H1 (cell line): ENCODE measurements at regions not wholly inside any gene's neighbourhood (a gene's known extent, or its start where the extent isn't known, plus 50 kb on each side); places are given as distances from the start of the nearest gene placed in this dataset.

Experiments used
- CTCF ChIA-PET: fragments of 300-600 bp; sonication (Branson Sonifier 250); formaldehyde crosslinking; loops from one replicate; lab custom pipeline; 2021; ENCODE audit not compliant: partially characterized antibody; lab: Charles Lee
- POLR2A ChIA-PET: fragments of 300-600 bp; sonication (Branson Sonifier 250); formaldehyde crosslinking; loops from one replicate; lab custom pipeline; 2021; ENCODE audit warnings: inconsistent platforms; ENCODE audit not compliant: partially characterized antibody; lab: Charles Lee
- DNase-seq, 2 experiments: peaks; one replicate each; pipeline versions ENCODE4 v3.0.0 to v3.0.0-alpha.2; 2010 to 2022; ENCODE audit warnings: low spot score in 2 of 2, low read depth in 1 of 2, mixed read lengths in 1 of 2
- FAIRE-seq: peaks from 2 replicates; lab custom pipeline; 2011; peaks lifted over from hg19 to GRCh38; lab: Jason Lieb, UNC
- H2AFZ ChIP-seq: 2 replicates; pipeline ENCODE4 v1.8.1; 2012; ENCODE audit warnings: low read length, inconsistent platforms
- H2AK5ac ChIP-seq: 2 replicates; pipeline ENCODE4 v1.6.1; 2013; ENCODE audit warnings: low read depth, low read length
- H2BK120ac ChIP-seq: replicated peaks from 2 replicates; pipeline ENCODE3; 2013; ENCODE audit warnings: low read depth, low read length, inconsistent platforms
- H2BK12ac ChIP-seq: 2 replicates; pipeline ENCODE4 v1.6.1; 2013; ENCODE audit warnings: low read depth, low read length
- H2BK15ac ChIP-seq: 2 replicates; pipeline ENCODE4 v1.6.1; 2013; ENCODE audit warnings: low read length
- H2BK20ac ChIP-seq: 2 replicates; pipeline ENCODE4 v1.6.1; 2013; ENCODE audit warnings: low read length
- H2BK5ac ChIP-seq: 2 replicates; pipeline ENCODE4 v1.6.1; 2013; ENCODE audit warnings: low read depth, low read length
- H3K14ac ChIP-seq: 2 replicates; pipeline ENCODE4 v1.6.1; 2013; ENCODE audit warnings: inconsistent platforms; ENCODE audit not compliant: insufficient read length
- H3K18ac ChIP-seq: 2 replicates; pipeline ENCODE4 v1.6.1; 2013; ENCODE audit warnings: low read length; ENCODE audit errors: extremely low read depth
- H3K23ac ChIP-seq: 2 replicates; pipeline ENCODE4 v1.6.1; 2013; ENCODE audit warnings: inconsistent platforms; ENCODE audit not compliant: insufficient read length
- H3K23me2 ChIP-seq: 2 replicates; pipeline ENCODE4 v1.6.1; 2013; ENCODE audit warnings: low read depth, low read length
- H3K27ac ChIP-seq: 2 replicates; pipeline ENCODE4 v1.6.1; 2011; ENCODE audit warnings: low read depth, low read length, inconsistent platforms
- H3K27me3 ChIP-seq, 4 experiments: replicated peaks in 1 of 4; 1 replicate in 1 of 4; 2 replicates in 3 of 4; pipeline versions ENCODE4 v1.6.1 to v1.8.1; 2011 to 2013; ENCODE audit warnings: low read length in 3 of 4, mild to moderate bottlenecking in 3 of 4, inconsistent platforms in 2 of 4, mixed read lengths in 2 of 4, moderate library complexity in 1 of 4; ENCODE audit not compliant: control insufficient read depth in 3 of 4, insufficient read depth in 3 of 4; ENCODE audit errors: extremely low read depth in 1 of 4
- H3K36me3 ChIP-seq, 4 experiments: 2 replicates each; pipeline versions ENCODE4 v1.6.1 to v1.8.1; 2011 to 2013; ENCODE audit warnings: mild to moderate bottlenecking in 4 of 4, low read length in 3 of 4, moderate library complexity in 2 of 4, control low read depth in 1 of 4, inconsistent platforms in 1 of 4; ENCODE audit not compliant: insufficient read depth in 4 of 4, control insufficient read depth in 2 of 4
- H3K4ac ChIP-seq: replicated peaks from 2 replicates; pipeline ENCODE3; 2013; ENCODE audit warnings: low read length, low read depth, mixed read lengths, inconsistent platforms; ENCODE audit not compliant: insufficient read length
- H3K4me1 ChIP-seq, 4 experiments: replicated peaks in 1 of 4; 1 replicate in 1 of 4; 2 replicates in 3 of 4; pipeline versions ENCODE4 v1.6.1 to v1.8.1; 2011 to 2013; ENCODE audit warnings: low read length in 3 of 4, inconsistent platforms in 2 of 4, mixed read lengths in 1 of 4; ENCODE audit not compliant: insufficient read depth in 4 of 4, control insufficient read depth in 3 of 4
- H3K4me2 ChIP-seq, 2 experiments: 2 replicates each; pipeline versions ENCODE4 v1.6.1 to v1.8.1; 2011 to 2013; ENCODE audit warnings: low read depth in 2 of 2, low read length in 2 of 2, control low read depth in 1 of 2, inconsistent platforms in 1 of 2, mild to moderate bottlenecking in 1 of 2; ENCODE audit not compliant: insufficient read depth in 1 of 2
- H3K4me3 ChIP-seq, 4 experiments: fragments of 200-600, 300-600 bp in 1 of 4; sonication (generic), shearing (Covaris generic), sonication (Bioruptor Twin) in 1 of 4; 2 replicates each; pipeline versions ENCODE4 v1.5.1 to v1.8.1; 2011 to 2016; ENCODE audit warnings: low read length in 4 of 4, low read depth in 3 of 4, control low read depth in 2 of 4, inconsistent platforms in 2 of 4, mild to moderate bottlenecking in 2 of 4, mixed read lengths in 1 of 4, moderate library complexity in 1 of 4; ENCODE audit not compliant: insufficient read depth in 2 of 4; ENCODE audit errors: extremely low read depth in 1 of 4
- H3K56ac ChIP-seq: replicated peaks from 2 replicates; pipeline ENCODE3; 2013; ENCODE audit warnings: low read depth, mild to moderate bottlenecking, mixed read lengths, low read length, inconsistent platforms; ENCODE audit not compliant: insufficient read length
- H3K79me1 ChIP-seq: 2 replicates; pipeline ENCODE4 v1.6.1; 2013; ENCODE audit warnings: low read depth, low read length, control low read depth
- H3K79me2 ChIP-seq, 2 experiments: 2 replicates each; pipeline versions ENCODE4 v1.6.1 to v1.8.1; 2012 to 2013; ENCODE audit warnings: low read length in 2 of 2, mild to moderate bottlenecking in 2 of 2, inconsistent platforms in 1 of 2; ENCODE audit not compliant: insufficient read depth in 2 of 2, control insufficient read depth in 1 of 2
- H3K9ac ChIP-seq, 4 experiments: replicated peaks in 1 of 4; 1 replicate in 1 of 4; 2 replicates in 3 of 4; pipeline versions ENCODE4 v1.6.1 to v1.8.1; 2011 to 2013; ENCODE audit warnings: low read depth in 3 of 4, low read length in 3 of 4, control low read depth in 2 of 4, mild to moderate bottlenecking in 2 of 4, moderate library complexity in 2 of 4, inconsistent platforms in 1 of 4; ENCODE audit errors: extremely low read depth in 1 of 4
- H3K9me3 ChIP-seq, 2 experiments: 2 replicates each; pipeline versions ENCODE4 v1.6.1 to v1.8.1; 2012 to 2013; ENCODE audit warnings: mild to moderate bottlenecking in 2 of 2, moderate library complexity in 2 of 2, control low read depth in 1 of 2, inconsistent platforms in 1 of 2, low read depth in 1 of 2, low read length in 1 of 2, mixed read lengths in 1 of 2; ENCODE audit not compliant: insufficient read depth in 2 of 2
- H4K20me1 ChIP-seq, 2 experiments: replicated peaks in 1 of 2; 2 replicates each; pipeline versions ENCODE3 to v1.8.1; 2011 to 2013; ENCODE audit warnings: inconsistent platforms in 2 of 2, low read length in 2 of 2, mild to moderate bottlenecking in 1 of 2; ENCODE audit not compliant: insufficient read depth in 2 of 2, control insufficient read depth in 1 of 2
- H4K5ac ChIP-seq: 2 replicates; pipeline ENCODE4 v1.6.1; 2013; ENCODE audit warnings: low read length, low read depth, mixed read lengths, inconsistent platforms; ENCODE audit not compliant: insufficient read length
- H4K8ac ChIP-seq: 2 replicates; pipeline ENCODE4 v1.8.0; 2013; ENCODE audit warnings: mild to moderate bottlenecking, moderate library complexity, low read length, inconsistent platforms; ENCODE audit not compliant: insufficient read depth; ENCODE audit errors: extremely low read depth
- H4K91ac ChIP-seq: replicated peaks from 2 replicates; pipeline ENCODE3; 2013; ENCODE audit warnings: low read length, mixed read lengths, inconsistent platforms; ENCODE audit not compliant: insufficient read length
- BCL11A ChIP-seq, 2 experiments: IDR thresholded peaks; one replicate each; pipeline ENCODE4 v1.6.1; 2011; ENCODE audit warnings: low read depth in 2 of 2, low read length in 2 of 2, mild to moderate bottlenecking in 2 of 2
- CREB1 ChIP-seq: IDR thresholded peaks from 2 replicates; pipeline ENCODE4 v1.6.1; 2012; ENCODE audit warnings: inconsistent platforms
- CTCF ChIP-seq, 3 experiments: IDR thresholded peaks; 1 replicate in 2 of 3; 2 replicates in 1 of 3; pipeline versions ENCODE4 v1.5.1 to v1.6.1; 2011; ENCODE audit warnings: low read length in 3 of 3, mild to moderate bottlenecking in 3 of 3, inconsistent platforms in 2 of 3, low read depth in 1 of 3, moderate library complexity in 1 of 3; ENCODE audit not compliant: insufficient read depth in 1 of 3; ENCODE audit errors: control extremely low read depth in 1 of 3
- EGR1 ChIP-seq: IDR thresholded peaks from 2 replicates; pipeline ENCODE4 v1.6.1; 2011; ENCODE audit warnings: low read depth, low read length, borderline replicate concordance
- MAX ChIP-seq: IDR thresholded peaks from 2 replicates; pipeline ENCODE4 v1.6.1; 2012; ENCODE audit warnings: inconsistent platforms
- RAD21 ChIP-seq, 2 experiments: IDR thresholded peaks in 1 of 2; conservative IDR thresholded peaks in 1 of 2; 2 replicates each; pipeline ENCODE4 v1.6.1; 2011; ENCODE audit warnings: low read depth in 2 of 2, low read length in 2 of 2, improper control_type of control experiment in 1 of 2, inconsistent platforms in 1 of 2, mild to moderate bottlenecking in 1 of 2, moderate library complexity in 1 of 2
- USF2 ChIP-seq: IDR thresholded peaks from 2 replicates; pipeline ENCODE4 v1.6.1; 2011; ENCODE audit warnings: low read length, improper control_type of control experiment
- YY1 ChIP-seq: IDR thresholded peaks from 2 replicates; pipeline ENCODE4 v1.6.1; 2011; ENCODE audit warnings: low read depth, mild to moderate bottlenecking, low read length
- ZNF274 ChIP-seq: IDR thresholded peaks from 2 replicates; pipeline ENCODE4 v1.7.0; 2012; ENCODE audit warnings: low read length, borderline replicate concordance; ENCODE audit errors: extremely low read depth
- WGBS, 2 experiments: shearing (Covaris generic) in 1 of 2; methylation state at CpG; one replicate each; pipeline versions ENCODE4 v1.1.6 to v1.1.7; 2013 to 2015; ENCODE audit warnings: low lambda C conversion rate in 2 of 2, mixed read lengths in 2 of 2, inconsistent platforms in 1 of 2, low coverage in 1 of 2, missing lambda C conversion rate in 1 of 2; ENCODE audit not compliant: insufficient replicate concordance in 2 of 2, insufficient coverage in 1 of 2, insufficient read length in 1 of 2; ENCODE audit errors: extremely low coverage in 1 of 2, missing lambda C conversion rate in 1 of 2; 5-methylcytosine and 5-hydroxymethylcytosine counted together

GRCh38 chr20:56995635-56996075 is 270.8 kb downstream of the BMP7 start:
- no peak overlapping the region for H3K23ac ChIP-seq
- H4K5ac ChIP-seq, result no peak overlapping the region
- no peak overlapping the region; the same call in 1 of the 2 replicates for H2BK5ac ChIP-seq
- no peaks in the 10 kb centered on the region for H3K79me1 ChIP-seq
- H3K18ac ChIP-seq, result no peak overlapping the region
- H2BK15ac ChIP-seq, result peak overlapping the region; percentile 65; the same call in 1 of the 2 replicates
- 53% methylated on average over 12 of the region's 12 CpGs; no CpG with 5 or more reads in 1 of the 2 experiments for WGBS, 2 experiments
- peaks cover 0 to 5% (median 0%) of the 10 kb centered on the region in 4 experiments; a peak in 2 of 7 replicates for H3K27me3 ChIP-seq
- H3K4me1 ChIP-seq, result no peaks in the 10 kb centered on the region
- no peak overlapping the region for H3K4ac ChIP-seq
- no peaks in the 10 kb centered on the region for H4K20me1 ChIP-seq
- no peak overlapping the region for H3K9ac ChIP-seq
- no peak overlapping the region for H2AFZ ChIP-seq
- ChIA-PET CTCF (interaction anchor here (0.8 to 6.9 kb wide), 35 partner anchors 11 to 491 kb away, joined by 3 to 74 read pairs (median 5); no protein-coding TSS in a partner anchor), POLR2A (no interaction called here)
- H2AK5ac ChIP-seq, result no peak overlapping the region
- H3K14ac ChIP-seq, result no peak overlapping the region
- H3K23me2 ChIP-seq, result 0 out of 2 replicates have a peak, but pooled peaks cover 1% of the 10 kb centered on the region
- peaks cover 9 to 13% of the 10 kb centered on the region in 2 experiments for H3K9me3 ChIP-seq
- H3K36me3 ChIP-seq, result no peaks in the 10 kb centered on the region
- no peaks in the 10 kb centered on the region for H3K79me2 ChIP-seq
- H2BK20ac ChIP-seq, result no peak overlapping the region
- H4K91ac ChIP-seq, result no peak overlapping the region
- peak overlapping the region; percentile 95; the same call in 1 of the 2 replicates for H4K8ac ChIP-seq
- H2BK12ac ChIP-seq, result no peak overlapping the region
- H3K4me2 ChIP-seq, result no peak overlapping the region
- no peak overlapping the region for H3K27ac ChIP-seq
- no peak overlapping the region for H3K56ac ChIP-seq
- H2BK120ac ChIP-seq, result no peak overlapping the region
- H3K4me3 ChIP-seq, result no peak overlapping the region
- DNase-seq (peak; percentile 49 to 88), FAIRE-seq (no peak)
- TF ChIP-seq RAD21 (IDR thresholded peaks at IDR 0.05 in 1 of 2, conservative IDR thresholded peaks at IDR 0.05 in 1 of 2; ENCODE audit: low read depth in 2 of 2, low read length in 2 of 2) (peak; percentile 73 to 79), YY1 (peak; percentile 50; the same call in 1 of the 2 replicates), CTCF (IDR thresholded peaks at IDR 0.05; ENCODE audit: control extremely low read depth in 1 of 3, insufficient read depth in 1 of 3, low read depth in 1 of 3, low read length in 3 of 3) (peak; percentile 82 to 94 (median 90)), ZNF274 (no peak), USF2 (peak; percentile 14; the same call in 1 of the 2 replicates), MAX (peak; percentile 78), BCL11A (IDR thresholded peaks at IDR 0.05; ENCODE audit: low read depth in 2 of 2, low read length in 2 of 2) (no peak), CREB1 (no peak), EGR1 (no peak)
